ENCODE measurements at regions not wholly inside any gene's neighbourhood (a gene's known extent, or its start where the extent isn't known, plus 50 kb on each side); places are given as distances from the start of the nearest gene placed in this dataset.
"Not testable (repeated sequence)": the region's sequence is repeated elsewhere in the genome, so short reads cannot be mapped to it uniquely, and the experiment has no call there.

DNA sequence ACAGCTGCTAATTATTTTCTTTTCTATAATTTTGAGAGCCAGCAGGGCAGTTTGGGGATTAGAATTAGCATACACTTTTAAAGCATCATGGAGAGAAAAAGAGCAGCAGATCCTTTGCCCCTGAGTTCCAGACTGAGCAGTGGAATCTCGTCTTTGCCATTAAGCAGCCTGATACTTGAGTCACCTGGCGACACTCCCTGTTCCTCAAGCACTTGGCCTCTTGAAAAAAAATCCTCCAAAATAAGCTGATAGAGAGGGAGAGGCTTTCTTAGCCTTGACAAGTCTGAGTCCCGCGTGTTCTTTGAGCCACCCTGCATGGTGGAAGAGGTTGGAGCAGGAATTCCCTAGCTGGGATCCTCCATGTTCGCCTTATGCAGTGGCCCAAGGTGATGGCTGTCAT is 398.3 kb downstream of the IRX2 start:
- H4K20me1 ChIP-seq (ENCODE audit: low read depth, low read length): no peaks in the 10 kb centered on the region
- no peak overlapping the region for H3K27ac ChIP-seq (ENCODE audit: low read depth, low read length)
- H3K9me2 ChIP-seq (replicated peaks; ENCODE audit: insufficient read depth, low read length): no peaks in the 10 kb centered on the region
- H3K36me3 ChIP-seq (ENCODE audit: low read length): no peaks in the 10 kb centered on the region
- no peak overlapping the region for H3K9ac ChIP-seq (ENCODE audit: low read length)
- no peaks in the 10 kb centered on the region for H3K79me2 ChIP-seq (ENCODE audit: insufficient read depth, low read length)
- no peak overlapping the region for H3K4me2 ChIP-seq (ENCODE audit: low read depth, low read length, poor library complexity, severe bottlenecking)
- H3K4me3 ChIP-seq (ENCODE audit: insufficient read depth, low read length, poor library complexity, severe bottlenecking): no peak overlapping the region
- no peaks in the 10 kb centered on the region for H3K9me3 ChIP-seq (ENCODE audit: insufficient read depth, low read length)
- H3F3A ChIP-seq (ENCODE audit: insufficient read depth): no peaks in the 10 kb centered on the region
- H3K27me3 ChIP-seq (ENCODE audit: low read length): no peaks in the 10 kb centered on the region
- no peak for TF ChIP-seq EZH2phosphoT487 (conservative IDR thresholded peaks at IDR 0.05; ENCODE audit: low read length)
- TF ChIP-seq, protein P1, sequence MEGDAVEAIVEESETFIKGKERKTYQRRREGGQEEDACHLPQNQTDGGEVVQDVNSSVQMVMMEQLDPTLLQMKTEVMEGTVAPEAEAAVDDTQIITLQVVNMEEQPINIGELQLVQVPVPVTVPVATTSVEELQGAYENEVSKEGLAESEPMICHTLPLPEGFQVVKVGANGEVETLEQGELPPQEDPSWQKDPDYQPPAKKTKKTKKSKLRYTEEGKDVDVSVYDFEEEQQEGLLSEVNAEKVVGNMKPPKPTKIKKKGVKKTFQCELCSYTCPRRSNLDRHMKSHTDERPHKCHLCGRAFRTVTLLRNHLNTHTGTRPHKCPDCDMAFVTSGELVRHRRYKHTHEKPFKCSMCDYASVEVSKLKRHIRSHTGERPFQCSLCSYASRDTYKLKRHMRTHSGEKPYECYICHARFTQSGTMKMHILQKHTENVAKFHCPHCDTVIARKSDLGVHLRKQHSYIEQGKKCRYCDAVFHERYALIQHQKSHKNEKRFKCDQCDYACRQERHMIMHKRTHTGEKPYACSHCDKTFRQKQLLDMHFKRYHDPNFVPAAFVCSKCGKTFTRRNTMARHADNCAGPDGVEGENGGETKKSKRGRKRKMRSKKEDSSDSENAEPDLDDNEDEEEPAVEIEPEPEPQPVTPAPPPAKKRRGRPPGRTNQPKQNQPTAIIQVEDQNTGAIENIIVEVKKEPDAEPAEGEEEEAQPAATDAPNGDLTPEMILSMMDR (IDR thresholded peaks at IDR 0.05; ENCODE audit: insufficient read depth, low read length, poor library complexity, severe bottlenecking): no peak
- H2AFZ ChIP-seq (ENCODE audit: low read depth, low read length, severe bottlenecking): no peak overlapping the region

DNA sequence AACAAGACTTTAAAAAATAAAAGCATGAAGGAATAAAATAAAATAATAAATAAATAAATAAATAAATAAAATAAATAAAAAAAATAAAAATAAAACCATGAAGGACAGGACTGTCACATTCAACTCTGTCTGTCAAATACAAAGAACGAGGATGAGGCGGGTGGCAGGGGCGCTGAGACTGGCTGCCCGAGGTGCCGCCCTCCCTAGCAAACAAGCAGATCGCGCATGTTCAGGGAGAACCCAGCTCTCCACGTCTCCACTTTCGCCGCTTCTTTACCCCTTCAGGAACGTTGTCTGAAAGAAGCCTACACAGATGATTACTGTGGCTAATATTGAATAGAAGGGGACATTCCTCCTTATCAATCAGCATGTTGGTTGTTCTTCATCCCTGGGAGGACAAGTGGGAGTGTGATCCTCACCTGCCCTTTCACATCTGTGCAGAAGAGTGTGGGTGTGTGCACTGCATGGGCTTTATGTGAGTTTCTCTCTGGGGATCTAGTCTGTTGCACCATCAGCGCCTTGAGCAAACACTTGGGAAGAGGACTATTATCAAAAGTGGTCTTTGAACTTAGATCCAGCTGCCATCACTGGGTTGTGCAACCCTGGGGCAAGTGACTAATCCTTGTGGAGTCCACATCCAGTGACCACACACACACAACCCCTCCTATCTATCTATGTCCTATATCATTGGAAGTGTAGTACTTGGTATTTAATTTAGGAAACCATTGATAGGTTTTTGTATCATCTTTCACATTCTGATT is 399.2 kb downstream of the IRX2 start:
- Histone ChIP-seq H3K27ac (ENCODE audit: low read depth, low read length) (no peak overlapping the region), H3K9me2 (replicated peaks; ENCODE audit: insufficient read depth, low read length) (no peaks in the 10 kb centered on the region), H4K20me1 (ENCODE audit: low read depth, low read length) (no peaks in the 10 kb centered on the region), H3K4me2 (ENCODE audit: low read depth, low read length, poor library complexity, severe bottlenecking) (no peak overlapping the region), H3K79me2 (ENCODE audit: insufficient read depth, low read length) (no peaks in the 10 kb centered on the region), H2AFZ (ENCODE audit: low read depth, low read length, severe bottlenecking) (no peak overlapping the region), H3K9me3 (ENCODE audit: insufficient read depth, low read length) (no peaks in the 10 kb centered on the region), H3K4me3 (ENCODE audit: insufficient read depth, low read length, poor library complexity, severe bottlenecking) (no peak overlapping the region), H3K9ac (ENCODE audit: low read length) (no peak overlapping the region), H3F3A (ENCODE audit: insufficient read depth) (no peaks in the 10 kb centered on the region), H3K36me3 (ENCODE audit: low read length) (no peaks in the 10 kb centered on the region), H3K27me3 (ENCODE audit: low read length) (no peaks in the 10 kb centered on the region)
- TF ChIP-seq EZH2phosphoT487 (conservative IDR thresholded peaks at IDR 0.05; ENCODE audit: low read length): no peak
- TF ChIP-seq, protein P1 (IDR thresholded peaks at IDR 0.05; ENCODE audit: insufficient read depth, low read length, poor library complexity, severe bottlenecking): no peak

DNA sequence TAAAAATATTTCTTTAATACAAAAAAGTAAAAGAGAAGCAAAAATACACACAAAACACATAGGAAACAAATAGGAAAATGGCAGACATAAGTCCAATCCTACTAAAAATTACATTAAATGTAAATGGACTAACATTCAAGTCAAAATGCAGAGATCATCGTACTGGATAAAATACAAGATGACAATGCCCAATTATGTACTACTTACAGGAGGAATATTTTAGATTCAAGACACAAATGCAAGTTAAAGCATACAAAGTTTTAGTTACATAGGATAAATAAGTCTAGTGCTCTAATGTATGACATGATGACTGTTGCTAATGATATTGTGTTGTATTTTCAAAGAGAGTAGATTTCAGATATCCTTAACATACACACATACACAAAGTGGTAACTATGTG is 401.7 kb downstream of the IRX2 start:
- not testable (repeated sequence) for H3K36me3 ChIP-seq (ENCODE audit: low read length); H4K20me1 ChIP-seq (ENCODE audit: low read depth, low read length); H3K4me2 ChIP-seq (ENCODE audit: low read depth, low read length, poor library complexity, severe bottlenecking); H3K9ac ChIP-seq (ENCODE audit: low read length); H3K9me3 ChIP-seq (ENCODE audit: insufficient read depth, low read length); H2AFZ ChIP-seq (ENCODE audit: low read depth, low read length, severe bottlenecking); H3K27ac ChIP-seq (ENCODE audit: low read depth, low read length); H3K4me3 ChIP-seq (ENCODE audit: insufficient read depth, low read length, poor library complexity, severe bottlenecking); H3K27me3 ChIP-seq (ENCODE audit: low read length); H3K9me2 ChIP-seq (replicated peaks; ENCODE audit: insufficient read depth, low read length); H3F3A ChIP-seq (ENCODE audit: insufficient read depth); H3K79me2 ChIP-seq (ENCODE audit: insufficient read depth, low read length)

DNA sequence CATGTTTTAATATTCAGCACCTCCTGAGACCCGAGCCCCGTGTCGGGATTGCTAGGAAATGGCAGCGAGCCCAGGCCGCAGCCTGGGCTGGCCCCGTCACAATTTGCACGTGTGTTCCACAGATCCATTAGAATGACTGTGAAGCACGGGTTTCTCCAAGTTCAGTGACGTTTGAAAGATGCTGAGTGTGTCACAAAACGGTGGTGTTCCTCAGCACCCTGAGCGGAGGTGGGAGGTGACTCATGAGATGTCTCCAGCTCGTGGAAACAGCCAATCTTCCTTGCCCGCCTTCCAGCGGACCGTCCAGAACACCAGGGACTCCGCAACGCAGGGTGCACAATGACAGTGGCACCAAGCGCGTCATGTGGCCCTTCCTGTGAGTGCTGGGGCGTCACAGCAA is 412.8 kb downstream of the IRX2 start:
- no peak overlapping the region for H3K4me3 ChIP-seq (ENCODE audit: insufficient read depth, low read length, poor library complexity, severe bottlenecking)
- H3K9ac ChIP-seq (ENCODE audit: low read length): no peak overlapping the region
- no peaks in the 10 kb centered on the region for H3K27me3 ChIP-seq (ENCODE audit: low read length)
- H3K79me2 ChIP-seq (ENCODE audit: insufficient read depth, low read length): no peaks in the 10 kb centered on the region
- H3K27ac ChIP-seq (ENCODE audit: low read depth, low read length): no peak overlapping the region
- no peaks in the 10 kb centered on the region for H3K9me3 ChIP-seq (ENCODE audit: insufficient read depth, low read length)
- no peak for TF ChIP-seq EZH2phosphoT487 (conservative IDR thresholded peaks at IDR 0.05; ENCODE audit: low read length)
- TF ChIP-seq, protein P1 (IDR thresholded peaks at IDR 0.05; ENCODE audit: insufficient read depth, low read length, poor library complexity, severe bottlenecking): no peak
- no peaks in the 10 kb centered on the region for H4K20me1 ChIP-seq (ENCODE audit: low read depth, low read length)
- no peak overlapping the region for H2AFZ ChIP-seq (ENCODE audit: low read depth, low read length, severe bottlenecking)
- no peak overlapping the region for H3K4me2 ChIP-seq (ENCODE audit: low read depth, low read length, poor library complexity, severe bottlenecking)
- no peaks in the 10 kb centered on the region for H3K36me3 ChIP-seq (ENCODE audit: low read length)
- no peaks in the 10 kb centered on the region for H3F3A ChIP-seq (ENCODE audit: insufficient read depth)
- H3K9me2 ChIP-seq (replicated peaks; ENCODE audit: insufficient read depth, low read length): no peaks in the 10 kb centered on the region
